ENCODE measurements at regions not wholly inside any gene's neighbourhood (a gene's known extent, or its start where the extent isn't known, plus 50 kb on each side); places are given as distances from the start of the nearest gene placed in this dataset.

GRCh38 chr4:148574911-148575310, 132.7 kb upstream of the NR3C2 start:
- CTCF ChIA-PET = no interaction called here

DNA sequence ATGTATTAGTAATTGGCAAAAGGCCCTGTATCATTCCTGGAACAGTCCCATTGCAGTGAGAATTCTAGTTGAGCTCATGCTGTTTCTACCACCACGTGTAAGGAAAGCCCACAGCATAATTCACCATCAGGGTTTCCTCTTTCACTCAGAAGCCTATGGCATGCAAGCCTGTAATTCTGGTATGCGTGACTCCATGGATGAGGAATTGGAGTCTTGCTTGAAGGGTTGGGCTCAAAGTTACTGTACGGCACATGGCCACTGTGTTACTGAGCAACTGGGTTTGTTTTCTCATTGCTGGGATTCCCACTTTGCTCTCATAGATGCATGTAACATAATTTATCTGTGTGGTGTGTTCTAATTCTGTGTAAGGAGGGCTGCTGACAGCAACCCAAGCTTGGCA, 132.3 kb upstream of the NR3C2 start:
- no peak for TF ChIP-seq CTCF (IDR thresholded peaks at IDR 0.05)
- no peak for TF ChIP-seq EZH2 (IDR thresholded peaks at IDR 0.05; ENCODE audit: borderline replicate concordance, insufficient read depth, low read depth, low read length, poor library complexity, severe bottlenecking)
- no peaks in the 10 kb centered on the region for H3K4me1 Mint-ChIP-seq
- H3K9me3 Mint-ChIP-seq (ENCODE audit: insufficient read depth) = peaks cover 6% of the 10 kb centered on the region
- no peaks in the 10 kb centered on the region for H3K4me1 ChIP-seq (ENCODE audit: control insufficient read depth in 2 of 2, insufficient read depth in 2 of 2, low read length in 2 of 2)
- H3K4me3 Mint-ChIP-seq = no peak overlapping the region
- H3K9me3 ChIP-seq (ENCODE audit: control extremely low read depth in 1 of 3, control insufficient read depth in 2 of 3, insufficient read depth in 1 of 3, low read length in 2 of 3) = no peaks in the 10 kb centered on the region
- H2AFZ ChIP-seq (ENCODE audit: insufficient read depth, low read depth, low read length, poor library complexity, severe bottlenecking) = no peak overlapping the region
- no peak for DNase-seq
- 100% methylated on average over 2 of the region's 3 CpGs for WGBS (ENCODE audit: insufficient coverage)
- no peak overlapping the region for H3K27ac ChIP-seq (ENCODE audit: low read length in 2 of 2)
- no peaks in the 10 kb centered on the region for H4K20me1 ChIP-seq (ENCODE audit: control insufficient read depth, insufficient read depth, low read length, poor library complexity, severe bottlenecking)
- no peaks in the 10 kb centered on the region for H3K27me3 Mint-ChIP-seq
- intact Hi-C loops (cut with micrococcal nuclease) = no loop called here
- H3K27ac Mint-ChIP-seq = no peak overlapping the region
- H3K27me3 ChIP-seq (replicated peaks in 1 of 4; ENCODE audit: control extremely low read depth in 1 of 4, control insufficient read depth in 3 of 4, insufficient read depth in 4 of 4, low read length in 3 of 4) = no peaks in the 10 kb centered on the region
- POLR2A ChIA-PET = no interaction called here
- no peak overlapping the region for H3K4me3 ChIP-seq (ENCODE audit: control extremely low read depth in 1 of 5, extremely low read depth in 1 of 5, insufficient read depth in 1 of 5, low read depth in 2 of 5, low read length in 4 of 5)
- no peaks in the 10 kb centered on the region for H3K79me2 ChIP-seq (ENCODE audit: control insufficient read depth, insufficient read depth, low read length)
- CTCF ChIA-PET = no interaction called here
- no peaks in the 10 kb centered on the region for H3K36me3 ChIP-seq (replicated peaks in 1 of 2; ENCODE audit: control extremely low read depth in 1 of 2, control insufficient read depth in 1 of 2, extremely low read depth in 1 of 2, insufficient read depth in 2 of 2, low read length in 1 of 2)
- no peak overlapping the region for H3K9ac ChIP-seq (ENCODE audit: low read length)
- H3K4me2 ChIP-seq (replicated peaks; ENCODE audit: low read depth, low read length, poor library complexity, severe bottlenecking) = no peak overlapping the region
- no peak for ATAC-seq (ENCODE audit: low read depth)

More at GRCh38 chr4:148574911-148575310, 132.7 kb upstream of the NR3C2 start:
- POLR2A ChIA-PET = no interaction called here
- Histone ChIP-seq H3K27ac (ENCODE audit: low read length in 2 of 2) (no peak overlapping the region), H2AFZ (ENCODE audit: insufficient read depth, low read depth, low read length, poor library complexity, severe bottlenecking) (no peak overlapping the region), H3K27me3 (replicated peaks in 1 of 4; ENCODE audit: control extremely low read depth in 1 of 4, control insufficient read depth in 3 of 4, insufficient read depth in 4 of 4, low read length in 3 of 4) (no peaks in the 10 kb centered on the region), H4K20me1 (ENCODE audit: control insufficient read depth, insufficient read depth, low read length, poor library complexity, severe bottlenecking) (no peaks in the 10 kb centered on the region), H3K4me1 (ENCODE audit: control insufficient read depth in 2 of 2, insufficient read depth in 2 of 2, low read length in 2 of 2) (no peaks in the 10 kb centered on the region), H3K79me2 (ENCODE audit: control insufficient read depth, insufficient read depth, low read length) (no peaks in the 10 kb centered on the region), H3K4me2 (replicated peaks; ENCODE audit: low read depth, low read length, poor library complexity, severe bottlenecking) (no peak overlapping the region), H3K9me3 (ENCODE audit: control extremely low read depth in 1 of 3, control insufficient read depth in 2 of 3, insufficient read depth in 1 of 3, low read length in 2 of 3) (no peaks in the 10 kb centered on the region), H3K9ac (ENCODE audit: low read length) (no peak overlapping the region), H3K36me3 (replicated peaks in 1 of 2; ENCODE audit: control extremely low read depth in 1 of 2, control insufficient read depth in 1 of 2, extremely low read depth in 1 of 2, insufficient read depth in 2 of 2, low read length in 1 of 2) (no peaks in the 10 kb centered on the region), H3K4me3 (ENCODE audit: control extremely low read depth in 1 of 5, extremely low read depth in 1 of 5, insufficient read depth in 1 of 5, low read depth in 2 of 5, low read length in 4 of 5) (no peak overlapping the region)
- no peak for DNase-seq
- no peak overlapping the region for H3K4me3 Mint-ChIP-seq
- no peak for TF ChIP-seq CTCF (IDR thresholded peaks at IDR 0.05)
- TF ChIP-seq EZH2 (IDR thresholded peaks at IDR 0.05; ENCODE audit: borderline replicate concordance, insufficient read depth, low read depth, low read length, poor library complexity, severe bottlenecking) = no peak
- no peaks in the 10 kb centered on the region for H3K4me1 Mint-ChIP-seq
- WGBS (ENCODE audit: insufficient coverage) = no CpG with 5 or more reads among the region's 6 CpGs
- H3K27me3 Mint-ChIP-seq = no peaks in the 10 kb centered on the region
- no peak overlapping the region for H3K27ac Mint-ChIP-seq
- H3K9me3 Mint-ChIP-seq (ENCODE audit: insufficient read depth) = peaks cover 3% of the 10 kb centered on the region
- no peak for ATAC-seq (ENCODE audit: low read depth)
- intact Hi-C loops (cut with micrococcal nuclease) = no loop called here

Data from B cell (primary cell).